IMR-90 (cell line): ENCODE measurements at regions not wholly inside any gene's neighbourhood (a gene's known extent, or its start where the extent isn't known, plus 50 kb on each side); places are given as distances from the start of the nearest gene placed in this dataset.

Source experiments
- BHLHE40 ChIP-seq: fragments of 150-350 bp; IDR thresholded peaks from 2 replicates; pipeline ENCODE4 v1.6.1; 2016; ENCODE audit warnings: mild to moderate bottlenecking, low read depth, low read length
- CHD1 ChIP-seq: IDR thresholded peaks from 2 replicates; pipeline ENCODE4 v1.6.1; 2012; ENCODE audit warnings: low read depth, low read length, improper control_type of control experiment
- CTCF ChIP-seq: conservative IDR thresholded peaks from 2 replicates; pipeline ENCODE4 v1.5.1; 2012; ENCODE audit warnings: mild to moderate bottlenecking, low read depth, low read length, improper control_type of control experiment
- ELK1 ChIP-seq: fragments of 150-350 bp; IDR thresholded peaks from 2 replicates; pipeline ENCODE4 v1.6.1; 2016; ENCODE audit warnings: low read depth, mild to moderate bottlenecking, low read length, moderate library complexity, borderline replicate concordance
- MAFK ChIP-seq: IDR thresholded peaks from 2 replicates; pipeline ENCODE4 v1.6.1; 2012; ENCODE audit warnings: low read depth, low read length, improper control_type of control experiment
- MAZ ChIP-seq: IDR thresholded peaks from 2 replicates; pipeline ENCODE4 v1.6.1; 2012; ENCODE audit warnings: low read depth, mild to moderate bottlenecking, low read length, improper control_type of control experiment, moderate library complexity, borderline replicate concordance
- MXI1 ChIP-seq: IDR thresholded peaks from 2 replicates; pipeline ENCODE4 v1.6.1; 2012; ENCODE audit warnings: low read depth, mild to moderate bottlenecking, low read length, moderate library complexity, borderline replicate concordance
- NFE2L2 ChIP-seq: fragments of 150-350 bp; IDR thresholded peaks from 2 replicates; pipeline ENCODE4 v1.6.1; 2016; ENCODE audit warnings: low read depth, mild to moderate bottlenecking, low read length
- POLR2A ChIP-seq: IDR thresholded peaks from 2 replicates; pipeline ENCODE4 v1.6.1; 2012; ENCODE audit warnings: mild to moderate bottlenecking, low read depth, low read length
- SMC3 ChIP-seq: fragments of 150-350 bp; IDR thresholded peaks from 2 replicates; pipeline ENCODE4 v1.6.1; 2016; ENCODE audit warnings: low read depth, mild to moderate bottlenecking, antibody characterized with exemption, low read length, moderate library complexity
- USF2 ChIP-seq: fragments of 150-350 bp; IDR thresholded peaks from 2 replicates; pipeline ENCODE4 v1.6.1; 2017; ENCODE audit warnings: mild to moderate bottlenecking, antibody characterized with exemption, low read length, low read depth

GRCh38 chr5:66443462-66444130 is 152.6 kb upstream of the MAST4 start:
- TF ChIP-seq CTCF (no peak), POLR2A (no peak), NFE2L2 (no peak), BHLHE40 (no peak), MAFK (no peak), USF2 (no peak), ELK1 (no peak), CHD1 (no peak), MAZ (no peak), MXI1 (no peak), SMC3 (no peak)
